NT2/D1 (cell line): ENCODE measurements at regions not wholly inside any gene's neighbourhood (a gene's known extent, or its start where the extent isn't known, plus 50 kb on each side); places are given as distances from the start of the nearest gene placed in this dataset.

Experiments
- DNase-seq: peaks from one replicate; pipeline ENCODE4 v3.0.0-alpha.2; 2011; ENCODE audit warnings: low read depth, low spot score
- H3K27me3 ChIP-seq: 2 replicates; pipeline ENCODE4 v1.6.0; 2011; ENCODE audit warnings: mild to moderate bottlenecking; ENCODE audit not compliant: insufficient read length, insufficient read depth
- H3K36me3 ChIP-seq: 2 replicates; pipeline ENCODE4 v1.6.1; 2011; ENCODE audit warnings: mild to moderate bottlenecking, low read length, mixed read lengths; ENCODE audit not compliant: insufficient read depth, insufficient read length
- H3K4me1 ChIP-seq: 2 replicates; pipeline ENCODE4 v1.5.1; 2011; ENCODE audit not compliant: insufficient read depth, insufficient read length
- H3K4me3 ChIP-seq: 2 replicates; pipeline ENCODE4 v1.5.1; 2011; ENCODE audit warnings: low read depth; ENCODE audit not compliant: insufficient read length
- H3K9ac ChIP-seq: 2 replicates; pipeline ENCODE4 v1.6.0; 2011; ENCODE audit warnings: low read depth; ENCODE audit not compliant: insufficient read length
- H3K9me3 ChIP-seq: 2 replicates; pipeline ENCODE4 v1.5.1; 2011; ENCODE audit warnings: mild to moderate bottlenecking, low read length; ENCODE audit not compliant: insufficient read depth
- SUZ12 ChIP-seq: IDR thresholded peaks from 2 replicates; pipeline ENCODE4 v1.6.1; 2011; ENCODE audit not compliant: insufficient read length, insufficient read depth; ENCODE audit errors: extremely low read depth
- YY1 ChIP-seq: IDR thresholded peaks from 2 replicates; pipeline ENCODE4 v1.6.1; 2011; ENCODE audit not compliant: insufficient read length, insufficient read depth
- ZNF274 ChIP-seq: IDR thresholded peaks from 2 replicates; pipeline ENCODE4 v1.6.1; 2011; ENCODE audit warnings: mild to moderate bottlenecking, low read depth, low read length

- H3K36me3 ChIP-seq: no peaks in the 10 kb centered on the region
- no peak overlapping the region for H3K9ac ChIP-seq
- no peak for TF ChIP-seq ZNF274
- no peak for TF ChIP-seq YY1
- no peak for TF ChIP-seq SUZ12
- H3K4me3 ChIP-seq: no peak overlapping the region
- DNase-seq: no peak
- no peaks in the 10 kb centered on the region for H3K9me3 ChIP-seq
- peaks cover 11% of the 10 kb centered on the region for H3K27me3 ChIP-seq
- no peaks in the 10 kb centered on the region for H3K4me1 ChIP-seq
Observed at GRCh38 chr2:240220371-240220770, 79.9 kb upstream of the OTOS start.

- Histone ChIP-seq H3K4me1 (no peaks in the 10 kb centered on the region), H3K27me3 (peaks cover 14% of the 10 kb centered on the region), H3K4me3 (no peak overlapping the region), H3K9ac (no peak overlapping the region), H3K36me3 (no peaks in the 10 kb centered on the region), H3K9me3 (peaks cover 6% of the 10 kb centered on the region; the same call in 1 of the 2 replicates)
- TF ChIP-seq YY1 (no peak), ZNF274 (no peak), SUZ12 (no peak)
- no peak for DNase-seq
Observed at GRCh38 chr2:240223631-240224030, 83.2 kb upstream of the OTOS start.

GRCh38 chr2:240224676-240225075, 84.2 kb upstream of the OTOS start:
- peaks cover 17% of the 10 kb centered on the region for H3K9me3 ChIP-seq
- H3K4me3 ChIP-seq: no peak overlapping the region
- no peak for DNase-seq
- H3K36me3 ChIP-seq: no peaks in the 10 kb centered on the region
- no peak overlapping the region for H3K9ac ChIP-seq
- TF ChIP-seq SUZ12: no peak
- no peak for TF ChIP-seq YY1
- no peak for TF ChIP-seq ZNF274
- no peaks in the 10 kb centered on the region for H3K4me1 ChIP-seq
- H3K27me3 ChIP-seq: peaks cover 9% of the 10 kb centered on the region

GRCh38 chr2:240225131-240225530, 84.7 kb upstream of the OTOS start:
- TF ChIP-seq YY1 (no peak), ZNF274 (no peak), SUZ12 (no peak)
- Histone ChIP-seq H3K9ac (no peak overlapping the region), H3K4me3 (no peak overlapping the region), H3K36me3 (no peaks in the 10 kb centered on the region), H3K4me1 (no peaks in the 10 kb centered on the region), H3K27me3 (peaks cover 11% of the 10 kb centered on the region), H3K9me3 (peaks cover 20% of the 10 kb centered on the region)
- no peak for DNase-seq

- DNase-seq: no peak
- H3K9me3 ChIP-seq: peaks cover 20% of the 10 kb centered on the region
- no peak overlapping the region for H3K9ac ChIP-seq
- H3K27me3 ChIP-seq: peaks cover 13% of the 10 kb centered on the region
- TF ChIP-seq ZNF274: no peak
- no peak for TF ChIP-seq SUZ12
- H3K36me3 ChIP-seq: no peaks in the 10 kb centered on the region
- H3K4me1 ChIP-seq: no peaks in the 10 kb centered on the region
- H3K4me3 ChIP-seq: no peak overlapping the region
Observed at GRCh38 chr2:240225660-240226475, 85.4 kb upstream of the OTOS start.

- no peaks in the 10 kb centered on the region for H3K4me1 ChIP-seq
- DNase-seq: no peak
Observed at GRCh38 chr2:240226672-240227537, 86.4 kb upstream of the OTOS start.

More at GRCh38 chr2:240226672-240227537, 86.4 kb upstream of the OTOS start:
- Histone ChIP-seq H3K4me3 (no peak overlapping the region), H3K9me3 (peaks cover 20% of the 10 kb centered on the region), H3K9ac (no peak overlapping the region), H3K36me3 (no peaks in the 10 kb centered on the region), H3K27me3 (peaks cover 13% of the 10 kb centered on the region)
- TF ChIP-seq ZNF274 (no peak), YY1 (no peak), SUZ12 (no peak)
